ENCODE measurements at regions not wholly inside any gene's neighbourhood (a gene's known extent, or its start where the extent isn't known, plus 50 kb on each side); places are given as distances from the start of the nearest gene placed in this dataset.

DNA sequence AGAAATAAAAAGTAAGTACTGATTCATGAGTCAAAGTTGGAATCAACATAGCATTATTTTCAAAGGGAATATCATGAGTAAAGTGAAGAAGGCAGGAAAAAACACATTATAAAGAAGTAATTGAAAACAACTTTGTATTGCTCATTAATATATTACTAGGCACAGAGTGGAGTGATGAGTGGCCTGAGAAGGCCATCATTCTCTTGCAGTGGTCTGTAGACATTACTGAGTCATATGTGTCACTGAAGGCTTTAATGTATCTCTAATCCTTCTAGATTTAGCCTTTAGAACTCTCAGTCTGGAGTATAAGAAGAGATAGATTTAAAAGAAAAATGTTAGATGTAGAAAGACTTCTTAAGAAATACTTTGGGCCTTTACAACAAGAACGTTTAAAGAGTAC is 881.4 kb downstream of the DNAH5 start:
- no peak overlapping the region for H3K4me3 ChIP-seq (replicated peaks; ENCODE audit: low read depth, low read length)
- TF ChIP-seq, protein P1, sequence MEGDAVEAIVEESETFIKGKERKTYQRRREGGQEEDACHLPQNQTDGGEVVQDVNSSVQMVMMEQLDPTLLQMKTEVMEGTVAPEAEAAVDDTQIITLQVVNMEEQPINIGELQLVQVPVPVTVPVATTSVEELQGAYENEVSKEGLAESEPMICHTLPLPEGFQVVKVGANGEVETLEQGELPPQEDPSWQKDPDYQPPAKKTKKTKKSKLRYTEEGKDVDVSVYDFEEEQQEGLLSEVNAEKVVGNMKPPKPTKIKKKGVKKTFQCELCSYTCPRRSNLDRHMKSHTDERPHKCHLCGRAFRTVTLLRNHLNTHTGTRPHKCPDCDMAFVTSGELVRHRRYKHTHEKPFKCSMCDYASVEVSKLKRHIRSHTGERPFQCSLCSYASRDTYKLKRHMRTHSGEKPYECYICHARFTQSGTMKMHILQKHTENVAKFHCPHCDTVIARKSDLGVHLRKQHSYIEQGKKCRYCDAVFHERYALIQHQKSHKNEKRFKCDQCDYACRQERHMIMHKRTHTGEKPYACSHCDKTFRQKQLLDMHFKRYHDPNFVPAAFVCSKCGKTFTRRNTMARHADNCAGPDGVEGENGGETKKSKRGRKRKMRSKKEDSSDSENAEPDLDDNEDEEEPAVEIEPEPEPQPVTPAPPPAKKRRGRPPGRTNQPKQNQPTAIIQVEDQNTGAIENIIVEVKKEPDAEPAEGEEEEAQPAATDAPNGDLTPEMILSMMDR (IDR thresholded peaks at IDR 0.05; ENCODE audit: low read depth, low read length, missing control alignments) = no peak
- no peak for DNase-seq (ENCODE audit: extremely low read depth, low read depth)

DNA sequence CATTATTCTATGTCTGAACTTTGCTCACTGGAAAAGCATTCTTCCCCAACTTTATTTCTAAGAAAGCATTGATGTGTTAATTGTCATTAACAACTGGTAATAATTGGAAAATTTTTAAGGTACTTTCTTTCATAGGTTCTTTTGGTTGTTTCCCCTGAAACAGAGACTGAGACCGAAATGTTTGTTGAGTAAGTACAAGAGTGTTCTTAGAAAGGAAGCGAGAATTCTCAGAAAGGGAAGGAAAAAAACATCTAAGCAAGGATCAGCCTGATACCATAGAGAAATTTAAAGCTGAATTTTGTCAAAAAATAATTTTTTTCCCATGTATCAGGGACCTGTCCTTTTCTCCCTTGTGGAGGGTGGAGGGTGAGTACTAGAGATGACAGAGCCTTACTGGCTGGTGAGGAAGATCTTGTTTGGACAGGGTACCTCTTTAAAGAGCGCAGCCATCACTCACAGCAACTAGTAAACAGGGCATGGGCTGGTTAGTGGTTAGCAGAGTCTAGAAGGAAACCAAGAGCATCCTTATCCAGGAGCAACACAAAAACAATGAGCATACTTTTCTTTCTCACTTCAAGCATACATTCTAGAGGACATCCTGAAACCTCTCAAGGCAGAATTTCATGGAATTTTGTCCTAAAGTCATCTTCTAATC is 898.5 kb downstream of the DNAH5 start:
- TF ChIP-seq, protein P1 (IDR thresholded peaks at IDR 0.05; ENCODE audit: low read depth, low read length, missing control alignments) = no peak
- DNase-seq (ENCODE audit: extremely low read depth, low read depth) = no peak
- no peak overlapping the region for H3K4me3 ChIP-seq (replicated peaks; ENCODE audit: low read depth, low read length)

DNA sequence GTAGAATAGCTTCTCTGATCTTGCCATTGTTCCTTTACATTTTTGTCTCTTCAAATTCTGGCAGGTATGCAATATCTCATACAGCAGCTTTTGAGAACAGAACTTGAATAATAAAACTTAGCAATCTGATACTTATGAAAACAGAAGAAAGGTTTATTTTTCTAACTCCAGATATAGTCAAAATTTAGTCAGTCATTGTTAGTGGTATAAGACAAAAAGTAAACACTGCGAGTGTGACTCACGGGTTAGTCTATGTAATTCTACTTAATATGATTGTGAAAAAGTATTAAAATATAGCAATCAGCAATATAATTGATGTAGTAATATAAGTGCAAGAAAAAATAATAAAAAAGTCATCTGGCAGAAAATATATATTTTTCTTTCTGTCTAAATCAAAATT is 910.4 kb downstream of the DNAH5 start:
- no peak for DNase-seq (ENCODE audit: extremely low read depth, low read depth)
- no peak overlapping the region for H3K4me3 ChIP-seq (replicated peaks; ENCODE audit: low read depth, low read length)
- TF ChIP-seq, protein P1 (IDR thresholded peaks at IDR 0.05; ENCODE audit: low read depth, low read length, missing control alignments) = no peak

DNA sequence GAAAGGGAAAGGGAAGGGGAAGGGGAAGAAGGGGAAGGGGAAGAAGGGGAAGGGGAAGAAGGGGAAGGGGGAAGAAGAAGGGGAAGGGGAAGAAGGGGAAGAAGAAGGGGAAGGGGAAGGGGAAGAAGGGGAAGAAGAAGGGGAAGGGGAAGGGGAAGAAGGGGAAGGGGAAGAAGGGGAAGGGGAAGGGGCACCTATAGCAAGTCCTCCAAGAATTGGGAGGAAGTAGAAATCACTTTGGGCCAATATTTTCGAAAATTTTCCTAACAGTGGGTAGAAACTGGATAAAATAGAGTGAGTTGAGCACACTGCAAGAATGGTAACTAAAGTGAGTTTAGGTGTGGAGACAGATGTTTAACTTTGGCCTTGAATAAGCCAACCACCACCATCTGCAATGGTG is 915.3 kb downstream of the DNAH5 start:
- DNase-seq (ENCODE audit: extremely low read depth, low read depth) = no peak
- no peak overlapping the region for H3K4me3 ChIP-seq (replicated peaks; ENCODE audit: low read depth, low read length)
- TF ChIP-seq, protein P1 (IDR thresholded peaks at IDR 0.05; ENCODE audit: low read depth, low read length, missing control alignments) = no peak

DNA sequence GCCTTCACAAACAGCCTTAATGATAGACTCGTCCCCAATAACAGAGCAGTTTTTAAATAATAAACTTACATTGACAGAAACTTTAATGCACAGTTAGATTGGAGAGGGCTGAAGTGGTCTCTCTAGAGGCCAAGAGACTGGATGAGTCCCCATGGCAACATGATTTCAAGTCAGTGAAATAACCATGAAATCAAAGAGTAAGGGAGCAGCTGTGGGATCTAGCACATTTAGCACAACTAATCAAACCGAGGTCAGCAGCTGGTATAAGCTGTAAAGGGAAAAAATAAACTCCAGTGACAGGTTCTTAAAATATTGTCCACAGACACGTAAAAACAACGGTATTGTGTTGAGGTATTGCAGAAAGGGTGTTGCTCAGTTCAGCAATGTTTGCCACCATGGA is 916.6 kb downstream of the DNAH5 start:
- TF ChIP-seq, protein P1 (IDR thresholded peaks at IDR 0.05; ENCODE audit: low read depth, low read length, missing control alignments) = no peak
- no peak for DNase-seq (ENCODE audit: extremely low read depth, low read depth)
- no peak overlapping the region for H3K4me3 ChIP-seq (replicated peaks; ENCODE audit: low read depth, low read length)

DNA sequence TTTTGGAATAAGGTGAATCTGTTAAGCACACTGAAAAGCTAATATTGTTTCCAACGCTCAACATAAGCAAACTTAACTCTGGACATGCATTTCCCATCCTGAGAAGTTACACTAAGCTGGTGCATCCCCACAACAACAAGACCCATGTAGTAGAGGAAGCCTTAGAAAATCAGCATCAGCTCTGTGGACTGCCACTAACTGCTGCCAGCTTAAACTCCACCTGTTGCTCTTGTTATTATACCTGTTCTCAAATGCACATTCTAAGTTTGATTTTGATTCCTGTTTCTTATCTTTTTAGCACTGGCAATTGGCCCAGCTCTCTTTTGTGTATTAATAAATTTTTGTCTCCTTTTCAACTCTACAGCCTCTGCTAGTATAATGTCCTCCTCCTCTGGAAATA is 924.8 kb downstream of the DNAH5 start:
- no peak for DNase-seq (ENCODE audit: extremely low read depth, low read depth)
- H3K4me3 ChIP-seq (replicated peaks; ENCODE audit: low read depth, low read length) = no peak overlapping the region
- TF ChIP-seq, protein P1 (IDR thresholded peaks at IDR 0.05; ENCODE audit: low read depth, low read length, missing control alignments) = no peak

DNA sequence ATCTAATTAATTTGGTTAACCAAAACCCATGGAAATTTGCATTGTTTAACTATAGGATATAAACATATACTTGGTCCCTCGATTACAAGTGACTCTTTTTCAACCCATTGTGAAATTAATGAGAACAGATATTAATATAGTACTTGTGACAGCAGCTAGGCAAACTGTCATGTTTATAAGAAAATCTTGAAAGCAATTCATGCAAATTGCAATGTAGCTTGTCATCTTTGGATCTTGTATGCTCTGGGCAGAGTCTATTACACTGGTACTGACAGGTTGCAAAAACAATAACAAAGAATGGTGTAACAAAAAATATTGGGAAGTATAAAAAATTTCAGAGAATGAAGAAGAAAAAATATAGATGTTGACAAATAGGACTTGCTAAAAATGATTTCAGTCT is 941.0 kb downstream of the DNAH5 start:
- no peak for DNase-seq (ENCODE audit: extremely low read depth, low read depth)
- TF ChIP-seq, protein P1 (IDR thresholded peaks at IDR 0.05; ENCODE audit: low read depth, low read length, missing control alignments) = no peak
- no peak overlapping the region for H3K4me3 ChIP-seq (replicated peaks; ENCODE audit: low read depth, low read length)
